GM12891 (cell line): ENCODE measurements at regions not wholly inside any gene's neighbourhood (a gene's known extent, or its start where the extent isn't known, plus 50 kb on each side); places are given as distances from the start of the nearest gene placed in this dataset.

Experiments
- PAX5 ChIP-seq: IDR thresholded peaks from 2 replicates; pipeline ENCODE4 v1.6.1; 2011; ENCODE audit warnings: low read length, moderate library complexity, mild to moderate bottlenecking; ENCODE audit not compliant: insufficient read depth, severe bottlenecking
- POLR2A ChIP-seq: IDR thresholded peaks from 2 replicates; pipeline ENCODE4 v1.6.1; 2011; ENCODE audit warnings: low read depth, low read length, control low read depth
- POLR2AphosphoS5 ChIP-seq: IDR thresholded peaks from 2 replicates; pipeline ENCODE4 v1.6.1; 2011; ENCODE audit warnings: low read depth, low read length, control low read depth
- POU2F2 ChIP-seq: IDR thresholded peaks from 2 replicates; pipeline ENCODE4 v1.6.1; 2011; ENCODE audit warnings: low read depth, mild to moderate bottlenecking, control low read depth, low read length, moderate library complexity
- SPI1 ChIP-seq: IDR thresholded peaks from 2 replicates; pipeline ENCODE4 v1.6.1; 2011; ENCODE audit warnings: low read depth, low read length, control low read depth
- TAF1 ChIP-seq: IDR thresholded peaks from 2 replicates; pipeline ENCODE4 v1.6.1; 2011; ENCODE audit warnings: low read depth, low read length, control low read depth

GRCh38 chr2:156956161-156956560, 301.3 kb upstream of the GALNT5 start:
- TF ChIP-seq SPI1: no peak
- TF ChIP-seq POLR2A: no peak
- no peak for TF ChIP-seq TAF1
- TF ChIP-seq POLR2AphosphoS5: no peak
- no peak for TF ChIP-seq PAX5
- TF ChIP-seq POU2F2: no peak
